Loucy (cell line): ENCODE measurements at regions not wholly inside any gene's neighbourhood (a gene's known extent, or its start where the extent isn't known, plus 50 kb on each side); places are given as distances from the start of the nearest gene placed in this dataset.
A peak's percentile ranks its signal among the peaks of the same experiment; 100 is the strongest.

ENCODE experiments used
- H2AFZ ChIP-seq: fragments of 200-600 bp; sonication (generic); 2 replicates; pipeline ENCODE4 v1.6.0; 2016; ENCODE audit warnings: antibody characterized with exemption, mild to moderate bottlenecking, low read length, moderate library complexity
- H3F3A ChIP-seq: fragments of 200-600 bp; 2 replicates; pipeline ENCODE4 v1.6.0; 2016; ENCODE audit warnings: antibody characterized with exemption, low read depth, mild to moderate bottlenecking
- H3K27me3 ChIP-seq: fragments of 200-600 bp; sonication (generic); 2 replicates; pipeline ENCODE4 v1.6.1; 2014; ENCODE audit warnings: low read length, mild to moderate bottlenecking; ENCODE audit not compliant: insufficient read depth, poor library complexity, severe bottlenecking
- H3K36me3 ChIP-seq: fragments of 200-600 bp; sonication (generic); 2 replicates; pipeline ENCODE4 v1.6.1; 2016; ENCODE audit warnings: low read length; ENCODE audit not compliant: insufficient read depth
- H3K4me1 ChIP-seq: fragments of 200-600 bp; sonication (generic); 2 replicates; pipeline ENCODE4 v1.5.1; 2014; ENCODE audit warnings: low read length, mild to moderate bottlenecking; ENCODE audit not compliant: insufficient read depth, poor library complexity, severe bottlenecking
- H3K4me2 ChIP-seq: fragments of 200-600 bp; sonication (generic); 2 replicates; pipeline ENCODE4 v1.6.0; 2014; ENCODE audit warnings: antibody characterized with exemption, low read length, low read depth, mild to moderate bottlenecking; ENCODE audit not compliant: poor library complexity, severe bottlenecking
- H3K4me3 ChIP-seq: fragments of 200-600 bp; sonication (generic); 2 replicates; pipeline ENCODE4 v1.5.1; 2014; ENCODE audit warnings: low read length, mild to moderate bottlenecking, mixed read lengths; ENCODE audit not compliant: poor library complexity, severe bottlenecking
- H3K79me2 ChIP-seq: fragments of 200-600 bp; sonication (generic); 2 replicates; pipeline ENCODE4 v1.6.1; 2014; ENCODE audit warnings: low read length; ENCODE audit not compliant: insufficient read depth
- H3K9ac ChIP-seq: fragments of 200-600 bp; sonication (generic); 2 replicates; pipeline ENCODE4 v1.6.0; 2014; ENCODE audit warnings: mild to moderate bottlenecking, low read depth, low read length, moderate library complexity; ENCODE audit not compliant: poor library complexity, severe bottlenecking
- H3K9me2 ChIP-seq: fragments of 200-600 bp; sonication (generic); replicated peaks from 2 replicates; pipeline ENCODE4 v1.6.1; 2016; ENCODE audit warnings: low read depth, low read length, mixed read lengths
- H3K9me3 ChIP-seq: fragments of 200-600 bp; sonication (generic); 2 replicates; pipeline ENCODE4 v1.6.1; 2014; ENCODE audit warnings: mild to moderate bottlenecking, antibody characterized with exemption, low read length, low read depth; ENCODE audit not compliant: insufficient read depth
- H4K20me1 ChIP-seq: fragments of 200-600 bp; sonication (generic); 2 replicates; pipeline ENCODE4 v1.6.0; 2014; ENCODE audit warnings: antibody characterized with exemption, low read length, mild to moderate bottlenecking; ENCODE audit not compliant: insufficient read depth, poor library complexity, severe bottlenecking
- EZH2phosphoT487 ChIP-seq: fragments of 200-600 bp; IDR thresholded peaks from 2 replicates; pipeline ENCODE4 v1.6.1; 2018; ENCODE audit warnings: antibody characterized with exemption, mild to moderate bottlenecking, moderate library complexity, borderline replicate concordance
- TF ChIP-seq, protein P1 (sequence below): fragments of 200-600 bp; sonication (generic); conservative IDR thresholded peaks from 2 replicates; pipeline ENCODE4 v1.5.1; 2014; ENCODE audit warnings: mild to moderate bottlenecking, antibody characterized with exemption, low read length

GRCh38 chr3:110165753-110166152 is 828.4 kb upstream of the DPPA4 start:
- no peak overlapping the region for H3K9ac ChIP-seq
- TF ChIP-seq, protein P1, sequence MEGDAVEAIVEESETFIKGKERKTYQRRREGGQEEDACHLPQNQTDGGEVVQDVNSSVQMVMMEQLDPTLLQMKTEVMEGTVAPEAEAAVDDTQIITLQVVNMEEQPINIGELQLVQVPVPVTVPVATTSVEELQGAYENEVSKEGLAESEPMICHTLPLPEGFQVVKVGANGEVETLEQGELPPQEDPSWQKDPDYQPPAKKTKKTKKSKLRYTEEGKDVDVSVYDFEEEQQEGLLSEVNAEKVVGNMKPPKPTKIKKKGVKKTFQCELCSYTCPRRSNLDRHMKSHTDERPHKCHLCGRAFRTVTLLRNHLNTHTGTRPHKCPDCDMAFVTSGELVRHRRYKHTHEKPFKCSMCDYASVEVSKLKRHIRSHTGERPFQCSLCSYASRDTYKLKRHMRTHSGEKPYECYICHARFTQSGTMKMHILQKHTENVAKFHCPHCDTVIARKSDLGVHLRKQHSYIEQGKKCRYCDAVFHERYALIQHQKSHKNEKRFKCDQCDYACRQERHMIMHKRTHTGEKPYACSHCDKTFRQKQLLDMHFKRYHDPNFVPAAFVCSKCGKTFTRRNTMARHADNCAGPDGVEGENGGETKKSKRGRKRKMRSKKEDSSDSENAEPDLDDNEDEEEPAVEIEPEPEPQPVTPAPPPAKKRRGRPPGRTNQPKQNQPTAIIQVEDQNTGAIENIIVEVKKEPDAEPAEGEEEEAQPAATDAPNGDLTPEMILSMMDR, result no peak
- TF ChIP-seq EZH2phosphoT487, result no peak

GRCh38 chr3:110166791-110167190 is 829.4 kb upstream of the DPPA4 start:
- no peak overlapping the region for H3K4me3 ChIP-seq
- no peaks in the 10 kb centered on the region for H4K20me1 ChIP-seq
- no peaks in the 10 kb centered on the region for H3K9me3 ChIP-seq
- H3K9me2 ChIP-seq, result no peaks in the 10 kb centered on the region
- H3K9ac ChIP-seq, result no peak overlapping the region
- H2AFZ ChIP-seq, result peak overlapping the region; percentile 43; the same call in 1 of the 2 replicates
- no peak overlapping the region for H3K4me2 ChIP-seq
- H3K36me3 ChIP-seq, result no peaks in the 10 kb centered on the region
- peaks cover 8% of the 10 kb centered on the region for H3K4me1 ChIP-seq
- H3K27me3 ChIP-seq, result no peaks in the 10 kb centered on the region
- TF ChIP-seq, protein P1, result no peak
- no peak for TF ChIP-seq EZH2phosphoT487
- no peaks in the 10 kb centered on the region for H3K79me2 ChIP-seq
- no peaks in the 10 kb centered on the region for H3F3A ChIP-seq

More at GRCh38 chr3:110165753-110166152, 828.4 kb upstream of the DPPA4 start:
- H3K9me3 ChIP-seq, result no peaks in the 10 kb centered on the region
- no peak overlapping the region for H2AFZ ChIP-seq
- H3K4me3 ChIP-seq, result no peak overlapping the region
- H3K79me2 ChIP-seq, result no peaks in the 10 kb centered on the region
- H3K9me2 ChIP-seq, result no peaks in the 10 kb centered on the region
- no peak overlapping the region for H3K4me2 ChIP-seq
- H3K36me3 ChIP-seq, result no peaks in the 10 kb centered on the region
- H3F3A ChIP-seq, result no peaks in the 10 kb centered on the region
- H3K27me3 ChIP-seq, result no peaks in the 10 kb centered on the region
- H4K20me1 ChIP-seq, result no peaks in the 10 kb centered on the region
- H3K4me1 ChIP-seq, result peaks cover 8% of the 10 kb centered on the region

GRCh38 chr3:110174908-110175307 is 837.6 kb upstream of the DPPA4 start:
- Histone ChIP-seq H3F3A (no peaks in the 10 kb centered on the region), H3K36me3 (no peaks in the 10 kb centered on the region), H3K9ac (no peak overlapping the region), H3K27me3 (no peaks in the 10 kb centered on the region), H3K4me3 (no peak overlapping the region), H3K79me2 (no peaks in the 10 kb centered on the region), H3K4me1 (no peaks in the 10 kb centered on the region), H4K20me1 (no peaks in the 10 kb centered on the region), H3K9me2 (no peaks in the 10 kb centered on the region), H3K9me3 (no peaks in the 10 kb centered on the region), H2AFZ (no peak overlapping the region), H3K4me2 (no peak overlapping the region)
- no peak for TF ChIP-seq EZH2phosphoT487
- TF ChIP-seq, protein P1, result no peak
